ENCODE measurements at regions not wholly inside any gene's neighbourhood (a gene's known extent, or its start where the extent isn't known, plus 50 kb on each side); places are given as distances from the start of the nearest gene placed in this dataset.

GRCh38 chr7:389911-390601, 100.1 kb downstream of the FOXL3 start:
- Mint-ChIP-seq H3K27ac (ENCODE audit: unreplicated experiment) (peak overlapping the region; percentile 35), H3K36me3 (ENCODE audit: insufficient read depth, unreplicated experiment) (no peaks in the 10 kb centered on the region), H3K9me3 (ENCODE audit: unreplicated experiment) (peaks cover 8% of the 10 kb centered on the region), H3K4me1 (ENCODE audit: low read depth, unreplicated experiment) (no peaks in the 10 kb centered on the region), H3K27me3 (ENCODE audit: insufficient read depth, unreplicated experiment) (no peaks in the 10 kb centered on the region), H3K4me3 (ENCODE audit: unreplicated experiment) (no peak overlapping the region)
- no peaks in the 10 kb centered on the region for H3K4me1 ChIP-seq
- BruUV-seq (replicated peaks), result no TSS peak
- DNase-seq, result no peak
- TF ChIP-seq CTCF (IDR thresholded peaks at IDR 0.05; ENCODE audit: insufficient read depth in 1 of 2, low read depth in 1 of 2, low read length in 1 of 2, severe bottlenecking in 1 of 2, unreplicated experiment in 1 of 2), result no peak
- peaks cover 15% of the 10 kb centered on the region for H3K9me3 ChIP-seq
- H3K36me3 ChIP-seq (ENCODE audit: control insufficient read depth, insufficient read depth, low read length), result no peaks in the 10 kb centered on the region
- POLR2A ChIA-PET, result no interaction called here
- intact Hi-C loops (cut with micrococcal nuclease; ENCODE audit: unreplicated experiment), result no loop called here
- no peak overlapping the region for H3K4me3 ChIP-seq (ENCODE audit: low read depth, low read length)
- CTCF ChIA-PET, result no interaction called here
- no peaks in the 10 kb centered on the region for H3K27me3 ChIP-seq (replicated peaks; ENCODE audit: control insufficient read depth, insufficient read depth, low read length)

- ChIA-PET CTCF (no interaction called here), POLR2A (no interaction called here)
- no TSS peak for BruUV-seq (replicated peaks)
- Mint-ChIP-seq H3K36me3 (ENCODE audit: insufficient read depth, unreplicated experiment) (no peaks in the 10 kb centered on the region), H3K27ac (ENCODE audit: unreplicated experiment) (no peak overlapping the region), H3K4me3 (ENCODE audit: unreplicated experiment) (no peak overlapping the region), H3K27me3 (ENCODE audit: insufficient read depth, unreplicated experiment) (no peaks in the 10 kb centered on the region), H3K9me3 (ENCODE audit: unreplicated experiment) (peaks cover 13% of the 10 kb centered on the region), H3K4me1 (ENCODE audit: low read depth, unreplicated experiment) (no peaks in the 10 kb centered on the region)
- Histone ChIP-seq H3K9me3 (peaks cover 16% of the 10 kb centered on the region), H3K27me3 (replicated peaks; ENCODE audit: control insufficient read depth, insufficient read depth, low read length) (no peaks in the 10 kb centered on the region), H3K4me1 (no peaks in the 10 kb centered on the region), H3K4me3 (ENCODE audit: low read depth, low read length) (no peak overlapping the region), H3K36me3 (ENCODE audit: control insufficient read depth, insufficient read depth, low read length) (no peaks in the 10 kb centered on the region)
- TF ChIP-seq CTCF (IDR thresholded peaks at IDR 0.05; ENCODE audit: insufficient read depth in 1 of 2, low read depth in 1 of 2, low read length in 1 of 2, severe bottlenecking in 1 of 2, unreplicated experiment in 1 of 2), result no peak
- intact Hi-C loops (cut with micrococcal nuclease; ENCODE audit: unreplicated experiment), result no loop called here
- DNase-seq, result no peak
Measured at GRCh38 chr7:390761-391410, 100.9 kb downstream of the FOXL3 start.

- Mint-ChIP-seq H3K4me1 (ENCODE audit: low read depth, unreplicated experiment) (no peaks in the 10 kb centered on the region), H3K36me3 (ENCODE audit: insufficient read depth, unreplicated experiment) (no peaks in the 10 kb centered on the region), H3K9me3 (ENCODE audit: unreplicated experiment) (peaks cover 19% of the 10 kb centered on the region), H3K27me3 (ENCODE audit: insufficient read depth, unreplicated experiment) (no peaks in the 10 kb centered on the region), H3K4me3 (ENCODE audit: unreplicated experiment) (no peak overlapping the region), H3K27ac (ENCODE audit: unreplicated experiment) (no peak overlapping the region)
- no peak overlapping the region for H3K4me3 ChIP-seq (ENCODE audit: low read depth, low read length)
- H3K9me3 ChIP-seq, result peaks cover 14% of the 10 kb centered on the region
- peak in 1 of 2 experiments; percentile 44 for DNase-seq
- ChIA-PET CTCF (no interaction called here), POLR2A (no interaction called here)
- H3K4me1 ChIP-seq, result no peaks in the 10 kb centered on the region
- no peaks in the 10 kb centered on the region for H3K36me3 ChIP-seq (ENCODE audit: control insufficient read depth, insufficient read depth, low read length)
- H3K27me3 ChIP-seq (replicated peaks; ENCODE audit: control insufficient read depth, insufficient read depth, low read length), result no peaks in the 10 kb centered on the region
- intact Hi-C loops (cut with micrococcal nuclease; ENCODE audit: unreplicated experiment), result no loop called here
- TF ChIP-seq CTCF (IDR thresholded peaks at IDR 0.05; ENCODE audit: insufficient read depth in 1 of 2, low read depth in 1 of 2, low read length in 1 of 2, severe bottlenecking in 1 of 2, unreplicated experiment in 1 of 2), result no peak
- BruUV-seq (replicated peaks), result no TSS peak
Measured at GRCh38 chr7:391411-391951, 101.5 kb downstream of the FOXL3 start.
